Occipital lobe (tissue), 1 donor: ENCODE measurements at regions not wholly inside any gene's neighbourhood (a gene's known extent, or its start where the extent isn't known, plus 50 kb on each side); places are given as distances from the start of the nearest gene placed in this dataset.

ENCODE experiments used
- DNase-seq: peaks from one replicate; lab custom pipeline; 2025; lab: John Stamatoyannopoulos, UW

DNA sequence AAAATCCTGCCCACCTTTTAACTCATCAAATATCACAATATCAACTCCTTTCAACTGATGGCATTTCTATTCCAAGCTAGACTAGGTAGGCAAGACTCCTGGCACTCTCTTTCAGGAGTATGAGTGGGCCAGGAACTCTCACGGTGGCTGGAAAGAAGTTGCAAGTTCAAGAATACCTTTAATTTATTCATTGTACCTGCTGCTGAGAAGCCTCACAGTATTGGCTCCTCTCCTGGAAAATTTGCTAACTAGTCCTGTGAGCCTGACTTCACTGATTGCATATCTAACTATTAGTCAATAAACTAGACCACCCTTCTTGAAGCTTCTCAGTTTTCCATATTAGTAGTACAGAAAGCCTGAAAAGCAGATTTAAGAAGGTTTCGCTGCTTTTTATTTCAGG, 120.2 kb downstream of the DUSP10 start:
- no peak for DNase-seq

- no peak for DNase-seq
These were observed 119.5 kb downstream of the DUSP10 start for GRCh38 chr1:221622389-221622788.

GRCh38 chr1:221625026-221625425, 116.9 kb downstream of the DUSP10 start:
- no peak for DNase-seq

- no peak for DNase-seq
These were observed 115.8 kb downstream of the DUSP10 start for GRCh38 chr1:221626041-221626440.

- no peak for DNase-seq
These were observed 111.7 kb downstream of the DUSP10 start for GRCh38 chr1:221630236-221630635.

- no peak for DNase-seq
These were observed 110.3 kb downstream of the DUSP10 start for GRCh38 chr1:221631556-221631955.

- no peak for DNase-seq
These were observed 109.8 kb downstream of the DUSP10 start for GRCh38 chr1:221632072-221632471.

- no peak for DNase-seq
These were observed 108.0 kb downstream of the DUSP10 start for GRCh38 chr1:221633841-221634409.

GRCh38 chr1:221634606-221635005, 107.3 kb downstream of the DUSP10 start:
- no peak for DNase-seq

DNA sequence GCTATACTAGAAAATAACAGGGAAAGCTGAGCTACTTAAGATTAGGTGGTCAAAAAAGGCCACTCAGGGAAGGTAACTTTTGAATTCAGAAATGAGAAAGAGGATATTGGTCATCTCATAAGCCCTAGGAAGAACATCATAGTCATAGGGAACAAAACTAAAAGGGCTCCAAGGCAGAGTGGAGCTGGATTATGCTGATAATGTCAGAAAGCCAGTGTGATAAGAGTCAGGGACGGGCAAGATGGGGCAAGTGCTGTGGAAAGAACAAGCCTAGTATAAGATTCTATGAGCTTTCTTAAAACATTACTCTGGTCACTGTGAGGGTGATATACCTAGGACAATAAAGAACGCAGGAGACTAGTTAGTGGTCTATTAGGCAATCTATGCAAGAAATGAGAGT, 106.6 kb downstream of the DUSP10 start:
- no peak for DNase-seq

DNA sequence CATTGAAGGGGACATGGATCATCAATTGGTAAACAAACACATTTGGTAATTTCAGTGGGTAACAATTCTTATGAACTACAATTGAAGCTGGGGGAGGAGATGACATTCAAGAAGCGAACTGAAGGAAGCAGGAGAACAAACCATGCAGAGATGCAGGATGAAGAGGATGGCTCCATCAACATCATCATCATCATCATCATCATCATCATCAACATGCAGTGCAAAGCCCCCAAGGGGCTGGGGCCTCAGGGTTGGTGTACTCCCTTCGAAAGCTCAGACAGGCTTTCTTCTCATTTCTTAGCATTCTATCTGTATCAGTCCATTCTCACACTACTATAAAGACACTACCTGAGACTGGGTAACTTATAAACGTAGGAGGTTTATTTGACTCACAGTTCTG, 105.8 kb downstream of the DUSP10 start:
- DNase-seq, result no peak

- DNase-seq, result no peak
These were observed 104.9 kb downstream of the DUSP10 start for GRCh38 chr1:221636967-221637366.

DNA sequence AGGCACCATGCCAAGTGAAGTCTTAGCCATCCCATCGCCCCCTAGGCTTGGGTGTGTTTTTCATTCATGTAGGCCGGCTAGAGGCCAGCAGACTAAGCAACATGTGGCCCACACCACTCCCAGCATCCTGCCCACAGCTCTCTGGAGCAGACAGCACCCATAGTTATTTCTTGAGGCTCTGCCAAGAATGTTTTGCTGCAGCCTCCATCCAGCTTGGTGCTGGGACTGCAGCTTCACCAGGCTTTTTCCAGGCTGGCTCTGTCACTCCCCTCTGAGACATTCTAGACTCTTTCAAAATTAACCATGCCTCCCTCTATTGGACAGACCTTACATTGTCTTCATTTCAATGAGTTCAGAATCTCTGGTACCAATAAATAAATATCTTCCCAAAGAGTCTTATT, 104.2 kb downstream of the DUSP10 start:
- DNase-seq, result no peak

DNA sequence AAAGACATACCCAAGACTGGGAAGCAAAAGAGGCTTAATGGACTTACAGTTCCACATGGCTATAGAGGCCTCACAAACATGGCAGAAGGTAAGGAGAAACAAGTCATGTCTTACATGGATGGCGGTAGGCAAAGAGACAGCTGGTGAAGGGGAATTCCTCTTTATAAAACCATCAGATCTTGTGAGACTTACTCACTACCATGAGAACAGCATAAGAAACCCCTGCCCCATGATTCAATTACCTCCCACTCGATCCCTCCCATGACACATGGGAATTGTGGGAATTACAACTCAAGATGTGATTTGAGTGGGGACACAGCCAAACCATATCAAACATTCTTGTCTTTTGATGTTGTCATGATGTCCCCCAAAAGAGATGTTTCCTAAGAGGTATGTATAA, 103.3 kb downstream of the DUSP10 start:
- no peak for DNase-seq

GRCh38 chr1:221641811-221642210, 100.1 kb downstream of the DUSP10 start:
- no peak for DNase-seq

GRCh38 chr1:221643404-221644144, 98.3 kb downstream of the DUSP10 start:
- no peak for DNase-seq

DNA sequence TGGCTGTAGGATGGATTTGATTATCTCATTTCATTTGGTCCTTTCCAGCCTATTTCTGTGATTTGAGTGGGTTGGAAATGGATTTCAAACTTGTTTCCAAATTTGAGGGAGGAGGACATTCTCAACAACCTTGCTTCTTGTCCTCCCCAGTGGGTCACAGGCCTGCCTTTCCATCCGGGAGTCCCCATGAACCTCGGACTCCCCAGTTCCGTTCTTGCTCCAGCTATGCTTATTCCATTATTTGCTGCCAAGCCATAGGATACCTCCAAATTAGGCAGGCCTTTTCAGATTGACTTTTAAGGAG, 97.8 kb downstream of the DUSP10 start:
- no peak for DNase-seq

GRCh38 chr1:221644663-221645258, 97.1 kb downstream of the DUSP10 start:
- no peak for DNase-seq

GRCh38 chr1:221648201-221648600, 93.7 kb downstream of the DUSP10 start:
- no peak for DNase-seq
